ENCODE measurements at regions not wholly inside any gene's neighbourhood (a gene's known extent, or its start where the extent isn't known, plus 50 kb on each side); places are given as distances from the start of the nearest gene placed in this dataset.
A peak's percentile ranks its signal among the peaks of the same experiment; 100 is the strongest.

DNA sequence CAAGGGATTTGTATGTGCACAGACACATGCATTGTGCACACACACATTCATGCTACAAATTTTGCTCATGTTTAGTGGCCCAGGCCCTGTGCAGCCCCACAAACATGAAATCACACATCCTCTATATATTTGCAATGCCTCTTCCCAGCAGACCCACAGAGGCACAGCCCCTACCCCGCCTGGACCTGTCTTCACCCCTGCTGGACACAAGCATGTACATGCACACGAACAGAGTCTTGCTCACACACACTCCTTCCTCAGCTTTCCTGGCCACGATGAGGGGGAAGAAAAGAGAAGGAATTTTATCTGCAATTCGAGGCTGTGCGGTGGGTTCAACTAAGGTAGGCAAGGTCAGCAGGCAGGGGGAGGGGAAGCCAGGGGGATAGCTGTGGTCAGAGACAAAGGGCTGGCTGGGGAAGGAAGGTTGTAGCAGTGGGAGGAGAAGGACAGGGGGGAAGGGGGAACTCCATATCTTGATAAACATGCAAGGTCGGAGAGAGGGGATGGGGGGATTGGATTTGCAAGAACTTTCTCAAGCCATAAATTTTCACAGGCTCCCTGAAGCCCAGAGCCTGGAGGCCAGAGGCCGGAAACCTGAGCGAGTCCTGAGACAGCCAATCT is 156.4 kb downstream of the EFNB1 start:
- H3K27me3 ChIP-seq = no peaks in the 10 kb centered on the region
- no peaks in the 10 kb centered on the region for H3K9me3 ChIP-seq
- peak in 1 of 2 donors; percentile 62 for DNase-seq (ENCODE audit: extremely low spot score in 2 of 2)
- H3K27ac ChIP-seq = no peak overlapping the region
- no peaks in the 10 kb centered on the region for H3K36me3 ChIP-seq
- peaks cover 8% of the 10 kb centered on the region for H3K4me1 ChIP-seq
- no peak for TF ChIP-seq POLR2AphosphoS5 (IDR thresholded peaks at IDR 0.05; ENCODE audit: insufficient read depth in 1 of 2, low read depth in 1 of 2)
- TF ChIP-seq, protein P1, sequence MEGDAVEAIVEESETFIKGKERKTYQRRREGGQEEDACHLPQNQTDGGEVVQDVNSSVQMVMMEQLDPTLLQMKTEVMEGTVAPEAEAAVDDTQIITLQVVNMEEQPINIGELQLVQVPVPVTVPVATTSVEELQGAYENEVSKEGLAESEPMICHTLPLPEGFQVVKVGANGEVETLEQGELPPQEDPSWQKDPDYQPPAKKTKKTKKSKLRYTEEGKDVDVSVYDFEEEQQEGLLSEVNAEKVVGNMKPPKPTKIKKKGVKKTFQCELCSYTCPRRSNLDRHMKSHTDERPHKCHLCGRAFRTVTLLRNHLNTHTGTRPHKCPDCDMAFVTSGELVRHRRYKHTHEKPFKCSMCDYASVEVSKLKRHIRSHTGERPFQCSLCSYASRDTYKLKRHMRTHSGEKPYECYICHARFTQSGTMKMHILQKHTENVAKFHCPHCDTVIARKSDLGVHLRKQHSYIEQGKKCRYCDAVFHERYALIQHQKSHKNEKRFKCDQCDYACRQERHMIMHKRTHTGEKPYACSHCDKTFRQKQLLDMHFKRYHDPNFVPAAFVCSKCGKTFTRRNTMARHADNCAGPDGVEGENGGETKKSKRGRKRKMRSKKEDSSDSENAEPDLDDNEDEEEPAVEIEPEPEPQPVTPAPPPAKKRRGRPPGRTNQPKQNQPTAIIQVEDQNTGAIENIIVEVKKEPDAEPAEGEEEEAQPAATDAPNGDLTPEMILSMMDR (IDR thresholded peaks at IDR 0.05) = no peak
- TF ChIP-seq POLR2A (IDR thresholded peaks at IDR 0.05) = no peak
- intact Hi-C loops (cut with DNase I) = no loop called here
- no peak overlapping the region for H3K4me3 ChIP-seq

DNA sequence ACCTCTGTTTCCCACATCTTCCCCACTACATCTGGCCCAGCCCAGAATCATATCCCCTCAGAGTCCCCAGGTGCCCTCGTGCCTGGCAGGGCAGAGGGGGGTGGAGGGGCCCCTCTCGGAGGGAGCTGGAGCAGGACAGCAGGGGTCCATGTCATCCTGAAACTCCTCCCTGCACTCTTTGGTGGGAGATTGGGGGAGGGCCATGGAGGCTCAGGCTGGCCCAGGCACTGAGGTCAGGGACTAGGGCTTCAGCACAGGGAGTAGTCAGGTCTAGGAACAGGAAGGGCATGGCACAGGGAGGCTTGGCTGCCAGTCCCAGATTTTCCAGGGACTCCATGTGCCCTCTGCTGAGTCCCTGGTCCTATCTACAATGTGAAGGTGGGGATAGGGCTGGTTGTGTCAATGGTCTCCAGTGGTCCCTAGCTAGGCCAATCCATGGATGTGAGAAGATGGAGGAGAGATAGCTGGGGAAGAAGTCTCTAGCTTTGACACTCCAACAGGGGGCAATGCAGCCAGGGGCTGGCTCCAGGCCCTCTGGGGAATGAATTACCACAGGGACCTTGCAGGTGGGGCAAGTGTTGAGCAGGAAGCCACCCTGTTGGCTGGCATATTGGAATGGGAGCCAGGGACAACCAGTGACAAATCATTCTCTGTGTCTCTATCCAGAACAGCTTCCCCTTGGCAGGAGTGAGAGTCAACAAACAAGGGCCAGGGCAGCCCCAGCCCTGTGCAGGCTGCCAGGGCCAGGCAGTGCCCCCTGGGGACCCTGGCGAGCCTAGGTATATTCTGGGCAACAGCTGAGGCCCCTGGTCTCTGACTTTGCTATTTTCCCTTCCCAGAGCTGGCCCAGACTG is 154.4 kb downstream of the EFNB1 start:
- Histone ChIP-seq H3K4me3 (no peak overlapping the region), H3K27ac (no peak overlapping the region), H3K9me3 (no peaks in the 10 kb centered on the region), H3K27me3 (no peaks in the 10 kb centered on the region), H3K36me3 (no peaks in the 10 kb centered on the region), H3K4me1 (no peaks in the 10 kb centered on the region)
- no peak for TF ChIP-seq POLR2A (IDR thresholded peaks at IDR 0.05)
- TF ChIP-seq, protein P1 (IDR thresholded peaks at IDR 0.05) = no peak
- no peak for TF ChIP-seq POLR2AphosphoS5 (IDR thresholded peaks at IDR 0.05; ENCODE audit: insufficient read depth in 1 of 2, low read depth in 1 of 2)
- DNase-seq (ENCODE audit: extremely low spot score in 2 of 2) = peak; percentile 52 to 94
- intact Hi-C loops (cut with DNase I) = no loop called here

DNA sequence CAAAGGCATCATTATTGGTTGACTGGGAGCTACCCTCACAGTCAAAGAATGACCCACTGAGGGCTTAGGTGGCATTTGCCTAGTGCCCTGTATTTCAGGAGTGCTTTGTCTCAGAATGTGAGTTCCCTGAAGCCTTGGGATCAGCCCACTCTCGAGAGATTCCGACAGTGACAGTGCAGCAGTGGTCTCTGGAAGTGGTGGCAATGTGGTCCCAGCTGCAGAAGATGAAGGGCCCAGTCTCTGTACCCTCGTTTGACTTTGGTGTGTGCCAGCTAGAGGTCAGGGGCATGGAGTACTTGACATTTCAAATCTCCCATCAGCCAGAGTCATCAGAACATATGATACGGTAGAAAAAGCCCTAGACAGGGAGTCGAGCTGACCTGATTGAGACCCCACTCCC is 153.7 kb downstream of the EFNB1 start:
- TF ChIP-seq POLR2A (IDR thresholded peaks at IDR 0.05) = no peak
- no peak for TF ChIP-seq POLR2AphosphoS5 (IDR thresholded peaks at IDR 0.05; ENCODE audit: insufficient read depth in 1 of 2, low read depth in 1 of 2)
- TF ChIP-seq, protein P1 (IDR thresholded peaks at IDR 0.05) = no peak
- H3K9me3 ChIP-seq = no peaks in the 10 kb centered on the region
- no peaks in the 10 kb centered on the region for H3K4me1 ChIP-seq
- H3K27ac ChIP-seq = no peak overlapping the region
- H3K27me3 ChIP-seq = no peaks in the 10 kb centered on the region
- H3K4me3 ChIP-seq = no peak overlapping the region
- no peaks in the 10 kb centered on the region for H3K36me3 ChIP-seq
- intact Hi-C loops (cut with DNase I) = no loop called here
- peak in 1 of 2 donors; percentile 90 for DNase-seq (ENCODE audit: extremely low spot score in 2 of 2)

DNA sequence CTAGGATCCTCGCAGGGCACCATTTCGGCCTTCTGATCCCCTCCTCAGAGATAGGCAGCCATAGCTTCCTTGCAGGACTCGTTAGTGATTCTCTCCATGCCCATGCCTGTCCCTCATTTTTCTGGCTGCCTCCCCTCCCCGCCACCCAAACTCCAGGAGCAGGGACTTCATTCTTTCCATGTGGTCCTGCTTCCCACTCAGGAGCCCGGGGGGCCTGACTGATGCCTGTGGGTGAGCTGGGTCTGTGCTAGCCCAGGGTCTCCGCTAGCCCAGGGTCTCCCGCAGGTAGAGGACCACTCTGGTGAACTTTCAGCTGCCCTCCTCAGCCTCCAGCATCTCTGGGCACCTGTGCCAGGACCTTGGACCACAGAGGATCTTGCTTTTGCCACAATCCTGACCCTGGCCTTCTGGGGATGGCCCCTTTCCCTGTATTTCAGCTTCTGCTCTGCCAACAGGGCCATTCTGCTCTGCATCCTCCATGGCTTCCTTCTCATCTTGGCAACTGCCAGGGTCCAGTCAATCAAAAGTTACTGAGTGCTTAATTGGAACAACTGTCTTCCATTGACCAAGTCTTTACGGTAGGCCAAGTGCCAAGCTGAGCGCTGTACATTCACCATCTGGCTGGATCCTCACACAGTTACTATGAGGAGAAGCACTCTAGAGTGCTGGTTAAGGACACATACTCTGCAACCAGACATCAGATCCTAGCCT is 152.2 kb downstream of the EFNB1 start:
- Histone ChIP-seq H3K4me3 (no peak overlapping the region), H3K36me3 (no peaks in the 10 kb centered on the region), H3K27me3 (no peaks in the 10 kb centered on the region), H3K9me3 (no peaks in the 10 kb centered on the region), H3K27ac (no peak overlapping the region), H3K4me1 (no peaks in the 10 kb centered on the region)
- intact Hi-C loops (cut with DNase I) = no loop called here
- DNase-seq (ENCODE audit: extremely low spot score in 2 of 2) = peak; percentile 69 to 93
- TF ChIP-seq POLR2A (IDR thresholded peaks at IDR 0.05) (no peak), POLR2AphosphoS5 (IDR thresholded peaks at IDR 0.05; ENCODE audit: insufficient read depth in 1 of 2, low read depth in 1 of 2) (no peak)
- TF ChIP-seq, protein P1 (IDR thresholded peaks at IDR 0.05) = no peak
